ENCODE measurements at regions not wholly inside any gene's neighbourhood (a gene's known extent, or its start where the extent isn't known, plus 50 kb on each side); places are given as distances from the start of the nearest gene placed in this dataset.

GRCh38 chr7:10592604-10593003 is 381.1 kb upstream of the PHF14 start:
- TF ChIP-seq MAX (IDR thresholded peaks at IDR 0.05; ENCODE audit: low read depth, low read length): no peak
- no peak for TF ChIP-seq MYC (IDR thresholded peaks at IDR 0.05; ENCODE audit: low read depth, low read length)
- TF ChIP-seq CTCF (IDR thresholded peaks at IDR 0.05; ENCODE audit: low read depth, low read length): no peak
- no peak for TF ChIP-seq POLR2A (IDR thresholded peaks at IDR 0.05; ENCODE audit: extremely low read depth, insufficient read length)
- H3K4me3 ChIP-seq (ENCODE audit: low read depth, low read length): no peak overlapping the region
- no peak for DNase-seq (ENCODE audit: low read depth)

GRCh38 chr7:10593080-10593479 is 380.6 kb upstream of the PHF14 start:
- TF ChIP-seq MYC (IDR thresholded peaks at IDR 0.05; ENCODE audit: low read depth, low read length) (no peak), CTCF (IDR thresholded peaks at IDR 0.05; ENCODE audit: low read depth, low read length) (no peak), POLR2A (IDR thresholded peaks at IDR 0.05; ENCODE audit: extremely low read depth, insufficient read length) (no peak), MAX (IDR thresholded peaks at IDR 0.05; ENCODE audit: low read depth, low read length) (no peak)
- DNase-seq (ENCODE audit: low read depth): no peak
- no peak overlapping the region for H3K4me3 ChIP-seq (ENCODE audit: low read depth, low read length)

- no peak overlapping the region for H3K4me3 ChIP-seq (ENCODE audit: low read depth, low read length)
- no peak for DNase-seq (ENCODE audit: low read depth)
- TF ChIP-seq MAX (IDR thresholded peaks at IDR 0.05; ENCODE audit: low read depth, low read length) (no peak), CTCF (IDR thresholded peaks at IDR 0.05; ENCODE audit: low read depth, low read length) (no peak), POLR2A (IDR thresholded peaks at IDR 0.05; ENCODE audit: extremely low read depth, insufficient read length) (no peak), MYC (IDR thresholded peaks at IDR 0.05; ENCODE audit: low read depth, low read length) (no peak)
Observed at GRCh38 chr7:10596827-10597226, 376.8 kb upstream of the PHF14 start.

- no peak for TF ChIP-seq POLR2A (IDR thresholded peaks at IDR 0.05; ENCODE audit: extremely low read depth, insufficient read length)
- TF ChIP-seq MYC (IDR thresholded peaks at IDR 0.05; ENCODE audit: low read depth, low read length): no peak
- TF ChIP-seq CTCF (IDR thresholded peaks at IDR 0.05; ENCODE audit: low read depth, low read length): no peak
- TF ChIP-seq MAX (IDR thresholded peaks at IDR 0.05; ENCODE audit: low read depth, low read length): no peak
- no peak for DNase-seq (ENCODE audit: low read depth)
- no peak overlapping the region for H3K4me3 ChIP-seq (ENCODE audit: low read depth, low read length)
Observed at GRCh38 chr7:10604128-10604527, 369.5 kb upstream of the PHF14 start.

- DNase-seq (ENCODE audit: low read depth): no peak
- H3K4me3 ChIP-seq (ENCODE audit: low read depth, low read length): no peak overlapping the region
- no peak for TF ChIP-seq MYC (IDR thresholded peaks at IDR 0.05; ENCODE audit: low read depth, low read length)
- no peak for TF ChIP-seq CTCF (IDR thresholded peaks at IDR 0.05; ENCODE audit: low read depth, low read length)
- TF ChIP-seq MAX (IDR thresholded peaks at IDR 0.05; ENCODE audit: low read depth, low read length): no peak
- no peak for TF ChIP-seq POLR2A (IDR thresholded peaks at IDR 0.05; ENCODE audit: extremely low read depth, insufficient read length)
Observed at GRCh38 chr7:10612950-10613349, 360.7 kb upstream of the PHF14 start.

- no peak for DNase-seq (ENCODE audit: low read depth)
- H3K4me3 ChIP-seq (ENCODE audit: low read depth, low read length): no peak overlapping the region
- TF ChIP-seq CTCF (IDR thresholded peaks at IDR 0.05; ENCODE audit: low read depth, low read length) (no peak), MYC (IDR thresholded peaks at IDR 0.05; ENCODE audit: low read depth, low read length) (no peak), POLR2A (IDR thresholded peaks at IDR 0.05; ENCODE audit: extremely low read depth, insufficient read length) (no peak), MAX (IDR thresholded peaks at IDR 0.05; ENCODE audit: low read depth, low read length) (no peak)
Observed at GRCh38 chr7:10618953-10619352, 354.7 kb upstream of the PHF14 start.

Data from NB4 (cell line).